ENCODE measurements at regions not wholly inside any gene's neighbourhood (a gene's known extent, or its start where the extent isn't known, plus 50 kb on each side); places are given as distances from the start of the nearest gene placed in this dataset.
A peak's percentile ranks its signal among the peaks of the same experiment; 100 is the strongest.

DNA sequence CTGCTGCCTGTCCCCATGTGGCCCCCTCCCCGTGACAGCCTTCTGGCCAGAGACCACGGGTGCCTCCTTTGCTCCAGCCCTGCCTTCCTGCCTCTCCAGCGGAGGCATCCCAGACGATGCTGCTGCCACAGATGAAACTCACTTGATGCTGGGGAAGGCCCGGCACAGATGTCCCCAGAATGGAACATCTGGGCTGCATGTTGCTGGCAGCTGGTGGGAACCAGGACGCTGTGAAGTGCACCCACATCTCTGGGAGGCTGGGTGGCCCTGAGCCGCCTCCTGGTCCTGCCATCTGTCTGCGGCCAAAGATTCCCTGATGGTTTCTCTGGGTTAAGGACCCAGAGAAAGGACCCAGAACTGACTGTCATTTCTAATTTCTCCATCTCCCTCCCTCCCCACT lies 51.9 kb upstream of the PTPRS start:
- DNase-seq = no peak

- DNase-seq = no peak
These were observed 52.5 kb upstream of the PTPRS start for GRCh38 chr19:5393088-5393487.

- DNase-seq = no peak
These were observed 54.2 kb upstream of the PTPRS start for GRCh38 chr19:5394551-5395505.

GRCh38 chr19:5395556-5395955 lies 54.9 kb upstream of the PTPRS start:
- no peak for DNase-seq

DNA sequence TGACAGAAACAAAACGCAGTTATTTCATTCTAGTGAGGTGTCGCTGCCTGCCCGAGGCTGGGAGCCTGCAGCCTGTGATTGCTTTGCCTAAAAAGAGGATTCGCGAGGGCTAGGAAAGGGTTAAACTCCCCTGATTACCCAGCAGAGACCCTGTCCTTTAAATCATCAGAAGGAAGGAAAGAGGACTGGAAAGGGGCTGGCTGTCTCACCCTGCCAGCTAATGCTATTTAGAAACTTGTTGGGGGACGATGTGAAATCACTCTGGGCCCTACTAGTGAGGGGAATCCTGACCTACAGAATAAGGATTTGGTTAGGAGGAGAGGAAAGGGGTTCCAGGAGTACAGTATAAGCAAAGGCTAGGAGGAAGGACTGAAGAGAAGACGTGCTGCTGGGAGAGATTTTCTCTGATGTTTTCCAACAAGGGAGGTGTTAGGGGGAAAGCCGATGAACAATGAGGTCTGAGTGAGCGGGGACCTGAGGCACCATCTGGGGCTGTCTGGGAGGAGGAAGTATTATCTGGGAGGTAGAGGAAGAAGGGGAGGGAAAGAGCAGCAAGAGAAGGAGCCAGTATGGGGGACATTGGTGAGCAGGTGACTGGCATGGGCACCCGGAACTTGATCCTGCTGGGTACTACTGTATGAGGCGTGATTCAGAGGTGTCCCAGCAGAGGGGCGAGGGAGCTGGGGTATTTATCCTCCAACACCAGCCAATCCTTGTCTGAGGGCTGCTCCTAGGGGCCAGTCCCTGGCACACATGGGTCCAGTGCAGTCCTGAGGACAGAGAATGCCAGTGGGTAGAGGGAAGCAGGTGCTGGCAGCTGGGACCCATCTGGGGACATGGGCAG lies 55.7 kb upstream of the PTPRS start:
- DNase-seq = no peak

DNA sequence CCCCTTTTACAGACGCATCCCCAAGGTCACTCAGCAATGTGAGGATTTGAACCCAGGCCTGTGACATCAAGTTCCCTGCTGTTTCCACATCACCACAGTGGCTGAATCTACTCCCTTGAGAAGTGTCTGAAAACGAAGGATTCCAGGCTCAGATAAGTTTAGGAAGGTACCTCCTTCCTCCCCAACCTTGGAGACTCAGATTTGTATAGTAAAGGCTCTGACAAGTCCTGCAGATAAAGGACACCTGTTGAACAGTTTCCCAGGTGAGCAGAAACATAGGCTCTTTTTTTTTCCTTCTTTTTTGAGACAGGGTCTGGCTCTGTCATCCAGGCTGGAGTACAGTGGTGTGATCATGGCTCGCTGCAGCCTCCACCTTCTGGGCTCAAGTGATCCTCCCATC lies 56.4 kb upstream of the PTPRS start:
- no peak for DNase-seq

DNA sequence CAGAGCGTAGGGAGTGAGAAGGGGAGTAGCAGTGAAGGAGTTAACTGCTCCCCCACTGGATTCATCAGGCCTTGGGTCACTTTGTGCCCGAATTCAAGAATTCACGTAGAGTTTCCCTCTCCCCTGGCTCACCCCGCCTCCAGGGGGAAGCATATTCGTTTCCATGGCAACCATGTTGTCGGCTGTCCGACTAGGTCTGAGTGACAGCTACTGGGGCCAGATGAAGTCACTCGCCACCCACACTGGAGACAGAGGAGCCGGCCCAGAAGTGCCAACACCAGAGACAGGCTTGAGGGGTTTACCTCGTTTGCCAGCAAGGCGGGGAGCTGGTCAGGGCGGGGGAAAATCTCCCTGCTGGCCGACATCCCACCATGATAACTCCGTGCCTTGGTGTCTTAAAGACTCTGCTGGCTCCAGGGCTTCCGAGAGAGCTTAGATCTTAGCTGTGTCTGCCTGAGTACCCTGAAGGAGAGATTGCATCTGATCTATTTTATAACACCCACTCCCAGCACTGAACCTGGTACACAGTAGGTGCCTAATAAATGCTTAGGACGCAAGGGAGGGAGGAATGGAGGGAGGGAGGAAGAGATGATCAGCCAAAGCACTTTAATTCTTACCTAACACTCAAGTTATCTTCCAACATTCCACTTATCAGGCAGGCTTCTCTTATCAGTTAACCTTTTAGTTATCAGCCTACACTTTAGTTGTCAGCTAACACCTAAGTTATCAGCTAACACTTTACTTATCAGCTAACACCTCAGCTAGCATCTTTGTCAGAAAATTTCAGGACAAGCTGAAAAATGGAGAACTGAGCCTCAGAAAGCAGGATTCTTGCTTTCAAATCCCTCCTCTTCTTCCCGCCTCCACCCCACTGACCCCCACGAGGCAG lies 57.2 kb upstream of the ZNRF4 start:
- no peak for DNase-seq

- DNase-seq = no peak
These were observed 56.5 kb upstream of the ZNRF4 start for GRCh38 chr19:5398693-5399057.

DNA sequence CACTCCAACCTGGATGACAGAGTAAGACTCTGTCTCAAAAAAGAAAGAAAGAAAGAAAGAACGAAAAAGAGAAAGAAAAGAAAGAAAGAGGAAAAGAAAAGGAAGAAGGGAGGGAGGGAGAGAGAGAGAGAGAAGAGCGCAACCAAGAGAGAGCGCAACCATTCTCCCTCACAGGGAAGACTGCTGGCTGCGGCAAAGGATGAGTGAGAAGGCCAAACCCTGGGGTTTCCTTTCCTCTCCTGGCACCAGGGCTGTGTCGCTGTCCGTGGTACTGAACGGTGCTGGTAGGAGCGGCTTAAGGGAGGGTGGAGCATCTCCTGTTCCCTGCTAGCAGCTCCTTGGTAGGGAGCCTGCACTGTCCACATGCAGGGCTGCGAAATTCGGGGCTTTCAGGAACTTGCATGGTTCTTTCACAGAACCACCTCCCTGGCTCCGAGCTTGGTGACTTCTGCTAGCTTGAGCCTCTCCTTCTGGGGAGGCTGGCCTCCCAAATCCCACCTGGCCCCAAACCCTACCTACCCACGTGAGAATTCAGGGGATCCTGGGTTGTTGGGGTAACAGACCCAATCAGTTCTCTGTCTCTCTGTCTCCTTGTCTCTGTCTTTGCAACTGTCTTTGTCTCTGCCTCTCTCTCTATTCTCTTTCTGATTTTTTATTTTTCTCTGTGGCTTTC lies 51.1 kb upstream of the ZNRF4 start:
- DNase-seq = peak; percentile 49

All from activated CD4-positive, CD25-positive, alpha-beta regulatory T cell treated with anti-CD3 and anti-CD28 coated beads, Interleukin-2, amount 50 U/mL, for 72 hours (primary cell).